IMR-90 (cell line): ENCODE measurements at regions not wholly inside any gene's neighbourhood (a gene's known extent, or its start where the extent isn't known, plus 50 kb on each side); places are given as distances from the start of the nearest gene placed in this dataset.

Experiments used
- ATAC-seq: fragments of 200-7000 bp; cut with Tn5 transposase; 2 replicates; pipeline ENCODE4 v1.9.1; 2020; ENCODE audit warnings: low read depth, mild to moderate bottlenecking, moderate library complexity
- BruUV-seq: library from RNA; stranded (reverse); fragments of 400-500 nt; replicated peaks from 2 replicates; lab custom pipeline; 2021; lab: Mats Ljungman, UMichigan
- CTCF ChIA-PET: fragments of 300-600 bp; formaldehyde crosslinking; extraction: SDS; loops from one replicate; lab custom pipeline; 2021; ENCODE audit warnings: antibody characterized with exemption; lab: Yijun Ruan, JAX
- POLR2A ChIA-PET: fragments of 300-600 bp; sonication (Branson Sonifier 250); formaldehyde crosslinking; loops from one replicate; lab custom pipeline; 2022; ENCODE audit warnings: antibody characterized with exemption; ENCODE audit not compliant: unreplicated experiment; lab: Charles Lee
- DNase-seq: peaks from one replicate; pipeline ENCODE4 v3.0.0; 2013
- H2AFZ ChIP-seq: replicated peaks from 2 replicates; pipeline ENCODE3; 2013; ENCODE audit warnings: low read length, mild to moderate bottlenecking; ENCODE audit not compliant: poor library complexity
- H2AK5ac ChIP-seq: 2 replicates; pipeline ENCODE4 v1.6.1; 2013; ENCODE audit warnings: low read depth, low read length, inconsistent platforms
- H2AK9ac ChIP-seq: replicated peaks from 2 replicates; pipeline ENCODE3; 2013; ENCODE audit warnings: mild to moderate bottlenecking, low read depth, low read length, moderate library complexity; ENCODE audit not compliant: poor library complexity
- H2BK120ac ChIP-seq: 2 replicates; pipeline ENCODE4 v1.6.1; 2013; ENCODE audit warnings: low read depth, low read length, inconsistent platforms
- H2BK15ac ChIP-seq: 3 replicates; pipeline ENCODE4 v1.6.1; 2013; ENCODE audit warnings: low read depth, low read length, inconsistent platforms
- H2BK20ac ChIP-seq: 2 replicates; pipeline ENCODE4 v1.6.1; 2013; ENCODE audit warnings: low read depth, mild to moderate bottlenecking, inconsistent platforms, low read length, moderate library complexity
- H2BK5ac ChIP-seq: 2 replicates; pipeline ENCODE4 v1.6.1; 2013; ENCODE audit warnings: mild to moderate bottlenecking, low read depth, low read length, inconsistent platforms; ENCODE audit not compliant: poor library complexity, severe bottlenecking
- H3K14ac ChIP-seq: replicated peaks from 2 replicates; pipeline ENCODE4 v1.6.1; 2013; ENCODE audit warnings: low read depth, low read length, inconsistent platforms
- H3K18ac ChIP-seq: 2 replicates; pipeline ENCODE4 v1.6.1; 2013; ENCODE audit warnings: low read depth, low read length, control low read depth
- H3K23ac ChIP-seq: 2 replicates; pipeline ENCODE4 v1.6.1; 2013; ENCODE audit warnings: low read depth, low read length, inconsistent platforms
- H3K27ac ChIP-seq: 2 replicates; pipeline ENCODE4 v1.5.1; 2013; ENCODE audit warnings: mild to moderate bottlenecking, control low read depth, low read length; ENCODE audit not compliant: insufficient read depth
- H3K27me3 ChIP-seq: 2 replicates; pipeline ENCODE4 v1.6.1; 2013; ENCODE audit warnings: low read length; ENCODE audit not compliant: control insufficient read depth, insufficient read depth
- H3K36me3 ChIP-seq: 2 replicates; pipeline ENCODE4 v1.6.1; 2013; ENCODE audit warnings: low read length, mixed read lengths; ENCODE audit not compliant: control insufficient read depth, insufficient read depth
- H3K4ac ChIP-seq: 2 replicates; pipeline ENCODE4 v1.6.1; 2013; ENCODE audit warnings: low read depth, low read length, inconsistent platforms
- H3K4me1 ChIP-seq: 2 replicates; pipeline ENCODE4 v1.6.1; 2013; ENCODE audit warnings: low read length, mixed read lengths; ENCODE audit not compliant: control insufficient read depth, insufficient read depth
- H3K4me2 ChIP-seq: 2 replicates; pipeline ENCODE4 v1.6.1; 2013; ENCODE audit warnings: low read depth, mild to moderate bottlenecking, control low read depth, low read length, moderate library complexity
- H3K4me3 ChIP-seq: 2 replicates; pipeline ENCODE4 v1.5.1; 2013; ENCODE audit warnings: low read depth, mild to moderate bottlenecking, control low read depth, low read length, moderate library complexity; ENCODE audit not compliant: insufficient read depth
- H3K56ac ChIP-seq: 2 replicates; pipeline ENCODE4 v1.6.1; 2013; ENCODE audit warnings: low read length, inconsistent platforms; ENCODE audit not compliant: insufficient read depth; ENCODE audit errors: extremely low read depth
- H3K79me1 ChIP-seq, 2 experiments: 2 replicates each; pipeline ENCODE4 v1.6.1; 2013; ENCODE audit warnings: low read length in 2 of 2, inconsistent platforms in 1 of 2, low read depth in 1 of 2
- H3K9ac ChIP-seq: 2 replicates; pipeline ENCODE4 v1.6.1; 2013; ENCODE audit warnings: low read depth, low read length, control low read depth
- H3K9me1 ChIP-seq: 2 replicates; pipeline ENCODE4 v1.6.1; 2013; ENCODE audit warnings: low read length, inconsistent platforms; ENCODE audit not compliant: insufficient read depth
- H3K9me3 ChIP-seq: 2 replicates; pipeline ENCODE4 v1.6.1; 2013; ENCODE audit warnings: low read length; ENCODE audit not compliant: control insufficient read depth, insufficient read depth
- H4K20me1 ChIP-seq: 2 replicates; pipeline ENCODE4 v1.6.1; 2013; ENCODE audit warnings: low read length, inconsistent platforms; ENCODE audit not compliant: insufficient read depth
- H4K5ac ChIP-seq: 2 replicates; pipeline ENCODE4 v1.6.1; 2013; ENCODE audit warnings: mild to moderate bottlenecking, low read depth, low read length, control low read depth
- H4K8ac ChIP-seq, 2 experiments: 2 replicates each; pipeline ENCODE4 v1.6.1; 2013; ENCODE audit warnings: low read depth in 2 of 2, low read length in 2 of 2, control low read depth in 1 of 2, inconsistent platforms in 1 of 2
- H4K91ac ChIP-seq: 2 replicates; pipeline ENCODE4 v1.6.1; 2013; ENCODE audit warnings: low read depth, low read length, inconsistent platforms; ENCODE audit not compliant: insufficient read depth
- CHD1 ChIP-seq: IDR thresholded peaks from 2 replicates; pipeline ENCODE4 v1.6.1; 2012; ENCODE audit warnings: low read depth, low read length, improper control_type of control experiment
- FOS ChIP-seq: fragments of 150-350 bp; IDR thresholded peaks from 2 replicates; pipeline ENCODE4 v1.6.1; 2016; ENCODE audit warnings: low read depth, low read length
- MAFK ChIP-seq: IDR thresholded peaks from 2 replicates; pipeline ENCODE4 v1.6.1; 2012; ENCODE audit warnings: low read depth, low read length, improper control_type of control experiment
- MXI1 ChIP-seq: IDR thresholded peaks from 2 replicates; pipeline ENCODE4 v1.6.1; 2012; ENCODE audit warnings: low read depth, mild to moderate bottlenecking, low read length, moderate library complexity, borderline replicate concordance
- POLR2A ChIP-seq: IDR thresholded peaks from 2 replicates; pipeline ENCODE4 v1.6.1; 2012; ENCODE audit warnings: mild to moderate bottlenecking, low read depth, low read length
- RAD21 ChIP-seq: IDR thresholded peaks from 2 replicates; pipeline ENCODE4 v1.6.1; 2012; ENCODE audit warnings: low read length, improper control_type of control experiment
- RCOR1 ChIP-seq: IDR thresholded peaks from 2 replicates; pipeline ENCODE4 v1.6.1; 2012; ENCODE audit warnings: mild to moderate bottlenecking, low read length, improper control_type of control experiment; ENCODE audit not compliant: insufficient replicate concordance
- RFX5 ChIP-seq: IDR thresholded peaks from 2 replicates; pipeline ENCODE4 v1.8.0; 2012; ENCODE audit warnings: low read depth, mild to moderate bottlenecking, low read length, moderate library complexity
- SMC3 ChIP-seq: fragments of 150-350 bp; IDR thresholded peaks from 2 replicates; pipeline ENCODE4 v1.6.1; 2016; ENCODE audit warnings: low read depth, mild to moderate bottlenecking, antibody characterized with exemption, low read length, moderate library complexity
- WGBS, 2 experiments: methylation state at CpG; one replicate each; pipeline versions ENCODE4 v1.1.5 to v1.1.7; 2013; ENCODE audit warnings: missing lambda C conversion rate in 2 of 2; ENCODE audit not compliant: insufficient read length in 1 of 2; ENCODE audit errors: extremely low coverage in 2 of 2; 5-methylcytosine and 5-hydroxymethylcytosine counted together
- dilution Hi-C: fragments of 300-500 bp; cut with HindIII; formaldehyde crosslinking; loops from one replicate; pipeline ENCODE4 v1.14.3; 2018; ENCODE audit warnings: low sequenced_read_pairs; ENCODE audit not compliant: unreplicated experiment
- in situ Hi-C: fragments of 300-500 bp; cut with MboI; formaldehyde crosslinking; loops from 3 replicates; pipeline ENCODE4 v1.14.3; 2019; ENCODE audit warnings: low sequenced_read_pairs, inconsistent platforms, mixed read lengths
- intact Hi-C: fragments of 100-400 bp; cut with micrococcal nuclease; formaldehyde crosslinking; loops from 2 replicates; pipeline ENCODE4 v1.10.0; 2022
- TF ChIP-seq, protein P1 (sequence below): fragments of 150-350 bp; IDR thresholded peaks from 2 replicates; pipeline ENCODE4 v1.6.1; 2017; ENCODE audit warnings: mild to moderate bottlenecking, antibody characterized with exemption, low read length, low read depth
- TF ChIP-seq, protein P2 (sequence below): fragments of 150-350 bp; IDR thresholded peaks from 2 replicates; pipeline ENCODE4 v1.6.1; 2016; ENCODE audit warnings: low read depth, mild to moderate bottlenecking, low read length, moderate library complexity, borderline replicate concordance

DNA sequence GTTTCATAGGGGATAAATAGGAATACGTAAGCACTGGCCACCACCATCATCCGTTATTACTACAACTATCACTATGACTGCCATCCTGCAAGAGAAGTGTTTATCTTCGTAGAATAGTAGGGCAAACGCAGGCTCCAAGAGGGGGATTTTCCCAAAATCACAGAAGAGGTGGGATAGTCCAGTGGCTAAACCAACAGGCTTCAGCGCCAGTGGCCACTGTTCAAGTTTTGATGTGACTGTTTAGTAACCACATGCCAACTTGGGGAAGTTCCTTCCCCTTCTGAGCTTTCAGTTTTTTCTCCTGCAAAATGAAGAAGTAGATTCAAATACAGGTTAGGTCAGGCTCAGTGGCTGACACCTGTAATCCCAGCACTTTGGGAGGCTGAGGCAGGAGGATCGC, 60.7 kb upstream of the GRIN2A start:
- no peak overlapping the region for H3K4me2 ChIP-seq
- H2BK120ac ChIP-seq, result no peak overlapping the region
- no peak overlapping the region for H3K14ac ChIP-seq
- BruUV-seq, result no TSS peak
- H4K20me1 ChIP-seq, result no peaks in the 10 kb centered on the region
- H3K9ac ChIP-seq, result no peak overlapping the region
- ChIA-PET CTCF (no interaction called here), POLR2A (no interaction called here)
- H3K36me3 ChIP-seq, result no peaks in the 10 kb centered on the region
- no peak overlapping the region for H2AK5ac ChIP-seq
- H3K4ac ChIP-seq, result no peak overlapping the region
- no peak for DNase-seq
- no peak overlapping the region for H2BK5ac ChIP-seq
- no peak overlapping the region for H3K56ac ChIP-seq
- TF ChIP-seq CHD1, result no peak
- TF ChIP-seq RFX5, result no peak
- no peak for TF ChIP-seq RAD21
- no peak for TF ChIP-seq SMC3
- TF ChIP-seq MAFK, result no peak
- TF ChIP-seq FOS, result no peak
- TF ChIP-seq, protein P1, sequence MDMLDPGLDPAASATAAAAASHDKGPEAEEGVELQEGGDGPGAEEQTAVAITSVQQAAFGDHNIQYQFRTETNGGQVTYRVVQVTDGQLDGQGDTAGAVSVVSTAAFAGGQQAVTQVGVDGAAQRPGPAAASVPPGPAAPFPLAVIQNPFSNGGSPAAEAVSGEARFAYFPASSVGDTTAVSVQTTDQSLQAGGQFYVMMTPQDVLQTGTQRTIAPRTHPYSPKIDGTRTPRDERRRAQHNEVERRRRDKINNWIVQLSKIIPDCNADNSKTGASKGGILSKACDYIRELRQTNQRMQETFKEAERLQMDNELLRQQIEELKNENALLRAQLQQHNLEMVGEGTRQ, result no peak
- TF ChIP-seq, protein P2, sequence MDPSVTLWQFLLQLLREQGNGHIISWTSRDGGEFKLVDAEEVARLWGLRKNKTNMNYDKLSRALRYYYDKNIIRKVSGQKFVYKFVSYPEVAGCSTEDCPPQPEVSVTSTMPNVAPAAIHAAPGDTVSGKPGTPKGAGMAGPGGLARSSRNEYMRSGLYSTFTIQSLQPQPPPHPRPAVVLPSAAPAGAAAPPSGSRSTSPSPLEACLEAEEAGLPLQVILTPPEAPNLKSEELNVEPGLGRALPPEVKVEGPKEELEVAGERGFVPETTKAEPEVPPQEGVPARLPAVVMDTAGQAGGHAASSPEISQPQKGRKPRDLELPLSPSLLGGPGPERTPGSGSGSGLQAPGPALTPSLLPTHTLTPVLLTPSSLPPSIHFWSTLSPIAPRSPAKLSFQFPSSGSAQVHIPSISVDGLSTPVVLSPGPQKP, result no peak
- TF ChIP-seq MXI1, result no peak
- TF ChIP-seq POLR2A, result no peak
- TF ChIP-seq RCOR1, result no peak
- in situ Hi-C loops, result no loop called here
- no peak overlapping the region for H2BK20ac ChIP-seq
- no peak overlapping the region for H4K8ac ChIP-seq
- no peaks in the 10 kb centered on the region for H3K4me1 ChIP-seq
- no peak overlapping the region for H4K91ac ChIP-seq
- no peak overlapping the region for H3K23ac ChIP-seq
- H3K27ac ChIP-seq, result no peak overlapping the region
- no peak overlapping the region for H2AK9ac ChIP-seq
- no peak overlapping the region for H3K4me3 ChIP-seq
- no peaks in the 10 kb centered on the region for H3K27me3 ChIP-seq
- no peak overlapping the region for H4K5ac ChIP-seq
- no peak overlapping the region for H2BK15ac ChIP-seq
- no peak for ATAC-seq
- intact Hi-C loops, result no loop called here
- H3K79me1 ChIP-seq, result no peaks in the 10 kb centered on the region
- H3K18ac ChIP-seq, result no peak overlapping the region
- peaks cover 13% of the 10 kb centered on the region for H3K9me3 ChIP-seq
- WGBS, 2 experiments, result 100% methylated on average over 1 of the region's 6 CpGs; no CpG with 5 or more reads in 1 of the 2 experiments
- dilution Hi-C loops, result no loop called here
- H3K9me1 ChIP-seq, result no peaks in the 10 kb centered on the region
- H2AFZ ChIP-seq, result no peak overlapping the region
